ENCODE measurements at regions not wholly inside any gene's neighbourhood (a gene's known extent, or its start where the extent isn't known, plus 50 kb on each side); places are given as distances from the start of the nearest gene placed in this dataset.

DNA sequence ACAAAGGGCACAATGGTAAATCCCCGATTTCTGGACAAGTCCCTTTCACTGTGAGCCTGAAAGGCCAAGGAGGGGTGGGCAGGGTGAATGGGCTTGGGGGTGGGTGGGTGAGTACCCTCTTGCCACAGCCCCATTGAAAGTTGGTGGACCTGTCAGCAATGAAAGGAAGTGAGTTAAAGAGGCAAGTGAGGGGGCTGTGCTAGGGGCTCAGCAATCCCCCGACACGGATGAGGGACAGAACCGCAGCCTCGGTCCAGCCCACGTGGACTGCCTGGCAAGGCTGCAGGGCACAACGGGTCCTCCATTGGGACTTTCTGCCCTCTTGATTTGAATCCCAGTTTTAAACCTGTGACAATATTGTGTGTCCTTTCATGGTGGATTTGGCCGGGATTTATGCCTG is 255.3 kb downstream of the FOXD2 start:
- no peak overlapping the region for H2BK15ac ChIP-seq (ENCODE audit: low read depth, low read length)
- H3K4me1 Mint-ChIP-seq: peaks cover 11 to 22% of the 10 kb centered on the region in 2 experiments
- no peak overlapping the region for H3K4me3 Mint-ChIP-seq
- no peaks in the 10 kb centered on the region for H4K20me1 ChIP-seq (ENCODE audit: control insufficient read depth, insufficient read depth, insufficient read length)
- no peaks in the 10 kb centered on the region for H3K9me3 ChIP-seq (ENCODE audit: control insufficient read depth, low read depth, low read length)
- H2AFZ ChIP-seq (ENCODE audit: low read length): no peak overlapping the region
- no peaks in the 10 kb centered on the region for H3K23me2 ChIP-seq (ENCODE audit: insufficient read length, low read depth, low read length, poor library complexity, severe bottlenecking)
- WGBS (ENCODE audit: extremely low coverage, insufficient read length, low lambda C conversion rate): no CpG with 5 or more reads among the region's 8 CpGs
- H2BK20ac ChIP-seq (ENCODE audit: low read depth, low read length, poor library complexity, severe bottlenecking): no peak overlapping the region
- no peaks in the 10 kb centered on the region for H3K79me1 ChIP-seq (ENCODE audit: insufficient read depth, low read depth, low read length, poor library complexity, severe bottlenecking)
- no peaks in the 10 kb centered on the region for H3K9me3 Mint-ChIP-seq
- no peaks in the 10 kb centered on the region for H3K4me1 ChIP-seq (ENCODE audit: insufficient read depth, low read length)
- no peak overlapping the region for H3K4me2 ChIP-seq (ENCODE audit: insufficient read depth, insufficient read length, low read length)
- no peaks in the 10 kb centered on the region for H3K79me2 ChIP-seq (ENCODE audit: insufficient read depth, low read length)
- no peak overlapping the region for H3K27ac ChIP-seq (ENCODE audit: insufficient read length, low read depth, low read length)
- no peak overlapping the region for H2BK5ac ChIP-seq (ENCODE audit: insufficient read length, low read length)
- H3K23ac ChIP-seq (ENCODE audit: insufficient read length, low read depth, low read length): no peak overlapping the region
- DNase-seq: peak; percentile 11
- H3T11ph ChIP-seq (ENCODE audit: low read length): no peak overlapping the region
- H3K27ac Mint-ChIP-seq: no peak overlapping the region
- no peak overlapping the region for H4K91ac ChIP-seq (ENCODE audit: insufficient read length, low read depth, low read length)
- no peaks in the 10 kb centered on the region for H3K36me3 Mint-ChIP-seq (ENCODE audit: insufficient read depth in 1 of 3, low read depth in 3 of 3)
- no peak overlapping the region for H4K5ac ChIP-seq (ENCODE audit: insufficient read length, low read depth, low read length)
- H3K18ac ChIP-seq (ENCODE audit: insufficient read length, low read depth, low read length): no peak overlapping the region
- H2BK12ac ChIP-seq (ENCODE audit: insufficient read length, low read depth, low read length): no peak overlapping the region
- H3K9ac ChIP-seq (ENCODE audit: extremely low read depth, insufficient read length, low read length): no peak overlapping the region
- peaks cover 5% of the 10 kb centered on the region for H3K27me3 Mint-ChIP-seq (ENCODE audit: low read depth)
- H3K4ac ChIP-seq (ENCODE audit: low read depth, low read length): no peak overlapping the region
- TF ChIP-seq, protein P1, sequence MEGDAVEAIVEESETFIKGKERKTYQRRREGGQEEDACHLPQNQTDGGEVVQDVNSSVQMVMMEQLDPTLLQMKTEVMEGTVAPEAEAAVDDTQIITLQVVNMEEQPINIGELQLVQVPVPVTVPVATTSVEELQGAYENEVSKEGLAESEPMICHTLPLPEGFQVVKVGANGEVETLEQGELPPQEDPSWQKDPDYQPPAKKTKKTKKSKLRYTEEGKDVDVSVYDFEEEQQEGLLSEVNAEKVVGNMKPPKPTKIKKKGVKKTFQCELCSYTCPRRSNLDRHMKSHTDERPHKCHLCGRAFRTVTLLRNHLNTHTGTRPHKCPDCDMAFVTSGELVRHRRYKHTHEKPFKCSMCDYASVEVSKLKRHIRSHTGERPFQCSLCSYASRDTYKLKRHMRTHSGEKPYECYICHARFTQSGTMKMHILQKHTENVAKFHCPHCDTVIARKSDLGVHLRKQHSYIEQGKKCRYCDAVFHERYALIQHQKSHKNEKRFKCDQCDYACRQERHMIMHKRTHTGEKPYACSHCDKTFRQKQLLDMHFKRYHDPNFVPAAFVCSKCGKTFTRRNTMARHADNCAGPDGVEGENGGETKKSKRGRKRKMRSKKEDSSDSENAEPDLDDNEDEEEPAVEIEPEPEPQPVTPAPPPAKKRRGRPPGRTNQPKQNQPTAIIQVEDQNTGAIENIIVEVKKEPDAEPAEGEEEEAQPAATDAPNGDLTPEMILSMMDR (conservative IDR thresholded peaks at IDR 0.05): no peak
- H3K27me3 ChIP-seq (ENCODE audit: insufficient read depth, low read length): no peaks in the 10 kb centered on the region
- H2BK120ac ChIP-seq (ENCODE audit: low read depth, low read length, poor library complexity, severe bottlenecking): peak overlapping the region; percentile 14
- no peak overlapping the region for H2AK5ac ChIP-seq (ENCODE audit: insufficient read length, low read length)
- H4K8ac ChIP-seq (replicated peaks; ENCODE audit: insufficient read length, low read depth, low read length): no peak overlapping the region
- H3K14ac ChIP-seq (ENCODE audit: insufficient read depth, low read length): no peak overlapping the region
- H3K56ac ChIP-seq (ENCODE audit: insufficient read length, low read depth, low read length): no peak overlapping the region

Data from H9 (cell line).